ENCODE measurements at regions not wholly inside any gene's neighbourhood (a gene's known extent, or its start where the extent isn't known, plus 50 kb on each side); places are given as distances from the start of the nearest gene placed in this dataset.

GRCh38 chr15:39139431-39140059 lies 441.3 kb upstream of the THBS1 start:
- no peaks in the 10 kb centered on the region for H3K9me3 ChIP-seq (ENCODE audit: control insufficient read depth, insufficient read depth, low read depth, low read length)
- no peak overlapping the region for H3K4me3 ChIP-seq (ENCODE audit: low read depth, low read length)
- no peaks in the 10 kb centered on the region for H3K36me3 ChIP-seq (ENCODE audit: control insufficient read depth, insufficient read depth, low read length)
- no peaks in the 10 kb centered on the region for H3K27me3 ChIP-seq (ENCODE audit: control insufficient read depth, insufficient read depth, low read length)
- H3K9ac ChIP-seq (ENCODE audit: low read length) = no peak overlapping the region
- H3K4me1 ChIP-seq (ENCODE audit: control insufficient read depth, insufficient read depth, low read length) = peaks cover 9% of the 10 kb centered on the region; the same call in 1 of the 2 replicates
- no peak overlapping the region; the same call in 1 of the 2 replicates for H3K27ac ChIP-seq (ENCODE audit: low read depth, low read length)

- Histone ChIP-seq H3K4me1 (ENCODE audit: control insufficient read depth, insufficient read depth, low read length) (peaks cover 9% of the 10 kb centered on the region; the same call in 1 of the 2 replicates), H3K9me3 (ENCODE audit: control insufficient read depth, insufficient read depth, low read depth, low read length) (no peaks in the 10 kb centered on the region), H3K9ac (ENCODE audit: low read length) (no peak overlapping the region), H3K4me3 (ENCODE audit: low read depth, low read length) (no peak overlapping the region), H3K27ac (ENCODE audit: low read depth, low read length) (no peak overlapping the region; the same call in 1 of the 2 replicates), H3K36me3 (ENCODE audit: control insufficient read depth, insufficient read depth, low read length) (no peaks in the 10 kb centered on the region), H3K27me3 (ENCODE audit: control insufficient read depth, insufficient read depth, low read length) (no peaks in the 10 kb centered on the region)
Measured at GRCh38 chr15:39140060-39140604, 440.7 kb upstream of the THBS1 start.

- Histone ChIP-seq H3K36me3 (ENCODE audit: control insufficient read depth, insufficient read depth, low read length) (no peaks in the 10 kb centered on the region), H3K4me1 (ENCODE audit: control insufficient read depth, insufficient read depth, low read length) (peaks cover 9% of the 10 kb centered on the region; the same call in 1 of the 2 replicates)
Measured at GRCh38 chr15:39142500-39142899, 438.4 kb upstream of the THBS1 start.

GRCh38 chr15:39143479-39143878 lies 437.4 kb upstream of the THBS1 start:
- Histone ChIP-seq H3K9me3 (ENCODE audit: control insufficient read depth, insufficient read depth, low read depth, low read length) (no peaks in the 10 kb centered on the region), H3K27me3 (ENCODE audit: control insufficient read depth, insufficient read depth, low read length) (no peaks in the 10 kb centered on the region), H3K36me3 (ENCODE audit: control insufficient read depth, insufficient read depth, low read length) (no peaks in the 10 kb centered on the region), H3K4me3 (ENCODE audit: low read depth, low read length) (no peak overlapping the region), H3K27ac (ENCODE audit: low read depth, low read length) (no peak overlapping the region), H3K4me1 (ENCODE audit: control insufficient read depth, insufficient read depth, low read length) (peaks cover 9% of the 10 kb centered on the region; the same call in 1 of the 2 replicates), H3K9ac (ENCODE audit: low read length) (no peak overlapping the region)

More at GRCh38 chr15:39142500-39142899, 438.4 kb upstream of the THBS1 start:
- Histone ChIP-seq H3K27me3 (ENCODE audit: control insufficient read depth, insufficient read depth, low read length) (no peaks in the 10 kb centered on the region), H3K4me3 (ENCODE audit: low read depth, low read length) (no peak overlapping the region), H3K9me3 (ENCODE audit: control insufficient read depth, insufficient read depth, low read depth, low read length) (no peaks in the 10 kb centered on the region), H3K27ac (ENCODE audit: low read depth, low read length) (no peak overlapping the region), H3K9ac (ENCODE audit: low read length) (no peak overlapping the region)

- no peak overlapping the region for H3K9ac ChIP-seq (ENCODE audit: low read length)
- no peaks in the 10 kb centered on the region for H3K9me3 ChIP-seq (ENCODE audit: control insufficient read depth, insufficient read depth, low read depth, low read length)
- H3K4me1 ChIP-seq (ENCODE audit: control insufficient read depth, insufficient read depth, low read length) = peaks cover 9% of the 10 kb centered on the region; the same call in 1 of the 2 replicates
- H3K36me3 ChIP-seq (ENCODE audit: control insufficient read depth, insufficient read depth, low read length) = no peaks in the 10 kb centered on the region
- no peak overlapping the region for H3K4me3 ChIP-seq (ENCODE audit: low read depth, low read length)
- H3K27me3 ChIP-seq (ENCODE audit: control insufficient read depth, insufficient read depth, low read length) = no peaks in the 10 kb centered on the region
- H3K27ac ChIP-seq (ENCODE audit: low read depth, low read length) = no peak overlapping the region
Measured at GRCh38 chr15:39144051-39144450, 436.8 kb upstream of the THBS1 start.

GRCh38 chr15:39144613-39145499 lies 436.0 kb upstream of the THBS1 start:
- H3K9ac ChIP-seq (ENCODE audit: low read length) = no peak overlapping the region
- no peaks in the 10 kb centered on the region for H3K9me3 ChIP-seq (ENCODE audit: control insufficient read depth, insufficient read depth, low read depth, low read length)
- H3K4me1 ChIP-seq (ENCODE audit: control insufficient read depth, insufficient read depth, low read length) = peaks cover 5% of the 10 kb centered on the region; the same call in 1 of the 2 replicates
- no peak overlapping the region for H3K4me3 ChIP-seq (ENCODE audit: low read depth, low read length)
- no peaks in the 10 kb centered on the region for H3K36me3 ChIP-seq (ENCODE audit: control insufficient read depth, insufficient read depth, low read length)
- no peak overlapping the region for H3K27ac ChIP-seq (ENCODE audit: low read depth, low read length)
- H3K27me3 ChIP-seq (ENCODE audit: control insufficient read depth, insufficient read depth, low read length) = no peaks in the 10 kb centered on the region

DNA sequence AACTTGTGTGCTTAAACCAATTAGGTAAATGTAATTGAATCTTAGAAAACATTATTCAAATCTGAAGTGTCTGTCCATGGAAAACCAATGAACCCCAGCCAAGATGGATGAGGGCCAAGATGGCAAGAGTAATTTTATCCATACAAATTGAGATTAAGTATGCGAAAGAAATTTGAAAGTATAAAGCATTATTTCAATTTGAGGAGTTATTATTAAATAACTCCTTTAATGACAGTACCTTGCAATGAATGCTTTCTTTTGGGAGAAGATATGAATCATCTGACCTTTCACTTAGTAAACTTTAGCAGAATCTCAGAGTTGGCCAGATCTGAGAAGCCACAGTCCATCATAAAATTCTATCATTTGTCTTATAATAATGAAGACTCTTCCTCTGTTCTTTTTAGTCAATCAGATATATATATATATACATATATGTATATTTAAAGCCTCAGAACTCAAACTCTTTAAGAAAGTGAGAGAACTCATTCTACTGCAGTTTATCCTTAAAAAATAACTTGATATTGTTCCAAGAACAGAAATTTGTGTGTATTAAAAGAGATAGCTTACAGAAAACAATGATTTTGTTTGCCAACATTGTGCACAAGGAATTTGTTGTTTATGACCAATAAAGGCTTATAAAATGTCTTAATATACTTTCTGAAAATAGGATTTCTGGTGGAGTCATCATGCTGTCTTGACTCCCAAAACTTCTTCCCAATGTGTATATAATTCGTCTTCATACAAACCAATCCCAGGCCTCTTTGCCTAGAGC lies 434.8 kb upstream of the THBS1 start:
- no peak overlapping the region for H3K27ac ChIP-seq (ENCODE audit: low read depth, low read length)
- H3K4me1 ChIP-seq (ENCODE audit: control insufficient read depth, insufficient read depth, low read length) = no peaks in the 10 kb centered on the region
- no peak overlapping the region for H3K4me3 ChIP-seq (ENCODE audit: low read depth, low read length)
- no peaks in the 10 kb centered on the region for H3K9me3 ChIP-seq (ENCODE audit: control insufficient read depth, insufficient read depth, low read depth, low read length)
- H3K9ac ChIP-seq (ENCODE audit: low read length) = no peak overlapping the region
- no peaks in the 10 kb centered on the region for H3K36me3 ChIP-seq (ENCODE audit: control insufficient read depth, insufficient read depth, low read length)
- no peaks in the 10 kb centered on the region for H3K27me3 ChIP-seq (ENCODE audit: control insufficient read depth, insufficient read depth, low read length)

GRCh38 chr15:39149636-39150150 lies 431.2 kb upstream of the THBS1 start:
- no peak overlapping the region for H3K27ac ChIP-seq (ENCODE audit: low read depth, low read length)
- no peak overlapping the region for H3K4me3 ChIP-seq (ENCODE audit: low read depth, low read length)
- no peaks in the 10 kb centered on the region for H3K9me3 ChIP-seq (ENCODE audit: control insufficient read depth, insufficient read depth, low read depth, low read length)
- H3K27me3 ChIP-seq (ENCODE audit: control insufficient read depth, insufficient read depth, low read length) = no peaks in the 10 kb centered on the region
- no peaks in the 10 kb centered on the region for H3K4me1 ChIP-seq (ENCODE audit: control insufficient read depth, insufficient read depth, low read length)
- no peaks in the 10 kb centered on the region for H3K36me3 ChIP-seq (ENCODE audit: control insufficient read depth, insufficient read depth, low read length)
- no peak overlapping the region for H3K9ac ChIP-seq (ENCODE audit: low read length)

- Histone ChIP-seq H3K27me3 (ENCODE audit: control insufficient read depth, insufficient read depth, low read length) (no peaks in the 10 kb centered on the region), H3K27ac (ENCODE audit: low read depth, low read length) (no peak overlapping the region), H3K4me3 (ENCODE audit: low read depth, low read length) (no peak overlapping the region), H3K36me3 (ENCODE audit: control insufficient read depth, insufficient read depth, low read length) (no peaks in the 10 kb centered on the region), H3K9ac (ENCODE audit: low read length) (no peak overlapping the region), H3K9me3 (ENCODE audit: control insufficient read depth, insufficient read depth, low read depth, low read length) (no peaks in the 10 kb centered on the region), H3K4me1 (ENCODE audit: control insufficient read depth, insufficient read depth, low read length) (no peaks in the 10 kb centered on the region)
Measured at GRCh38 chr15:39151545-39151944, 429.3 kb upstream of the THBS1 start.

DNA sequence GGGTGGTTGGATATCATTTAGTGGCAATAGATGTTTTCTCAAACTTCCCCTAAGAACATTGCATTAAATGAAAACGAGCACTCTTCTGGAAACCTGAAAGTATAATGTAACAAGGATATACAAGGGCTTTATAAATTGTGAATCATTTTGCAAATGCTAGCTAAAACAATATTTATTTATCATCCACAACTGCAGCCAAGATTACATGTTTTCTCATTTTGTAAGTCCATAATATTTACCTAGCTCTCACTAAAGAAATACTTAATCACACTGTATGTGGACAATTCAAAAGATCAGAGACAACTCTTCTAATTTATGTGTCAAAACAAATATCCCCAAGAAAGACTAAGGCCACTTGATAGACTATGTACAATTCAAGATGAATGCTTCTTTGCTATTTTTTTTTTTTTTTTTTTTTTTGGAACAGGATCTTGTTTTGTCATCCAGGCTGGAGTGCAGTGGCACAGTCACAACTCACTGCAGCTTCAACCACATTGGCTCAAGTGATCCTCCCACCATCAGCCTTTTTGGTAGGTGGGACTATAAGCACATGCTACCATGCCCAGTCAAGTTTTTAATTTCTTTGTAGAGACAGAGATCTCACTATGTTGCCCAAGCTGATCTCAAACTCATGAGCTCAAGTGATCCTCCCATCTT lies 427.7 kb upstream of the THBS1 start:
- H3K36me3 ChIP-seq (ENCODE audit: control insufficient read depth, insufficient read depth, low read length) = no peaks in the 10 kb centered on the region
- no peak overlapping the region for H3K4me3 ChIP-seq (ENCODE audit: low read depth, low read length)
- no peaks in the 10 kb centered on the region for H3K27me3 ChIP-seq (ENCODE audit: control insufficient read depth, insufficient read depth, low read length)
- H3K4me1 ChIP-seq (ENCODE audit: control insufficient read depth, insufficient read depth, low read length) = peaks cover 5% of the 10 kb centered on the region
- H3K9ac ChIP-seq (ENCODE audit: low read length) = no peak overlapping the region
- no peak overlapping the region for H3K27ac ChIP-seq (ENCODE audit: low read depth, low read length)
- H3K9me3 ChIP-seq (ENCODE audit: control insufficient read depth, insufficient read depth, low read depth, low read length) = no peaks in the 10 kb centered on the region

Data from HUES6 (cell line).